HG03135 (cell line): ENCODE measurements at regions not wholly inside any gene's neighbourhood (a gene's known extent, or its start where the extent isn't known, plus 50 kb on each side); places are given as distances from the start of the nearest gene placed in this dataset.
"Not testable (repeated sequence)": the region's sequence is repeated elsewhere in the genome, so short reads cannot be mapped to it uniquely, and the experiment has no call there.

ENCODE experiments used
- ATAC-seq: cut with Tn5 transposase; IDR thresholded peaks from one replicate; pipeline ENCODE4 v1.9.1; 2021; ENCODE audit warnings: mild to moderate bottlenecking, moderate library complexity; ENCODE audit not compliant: unreplicated experiment

GRCh38 chrX:120753413-120754251, 122.0 kb downstream of the CT47B1 start:
- no peak for ATAC-seq

- no peak for ATAC-seq
Observed at GRCh38 chrX:120752431-120753082, 122.7 kb upstream of the C1GALT1C1 start.

DNA sequence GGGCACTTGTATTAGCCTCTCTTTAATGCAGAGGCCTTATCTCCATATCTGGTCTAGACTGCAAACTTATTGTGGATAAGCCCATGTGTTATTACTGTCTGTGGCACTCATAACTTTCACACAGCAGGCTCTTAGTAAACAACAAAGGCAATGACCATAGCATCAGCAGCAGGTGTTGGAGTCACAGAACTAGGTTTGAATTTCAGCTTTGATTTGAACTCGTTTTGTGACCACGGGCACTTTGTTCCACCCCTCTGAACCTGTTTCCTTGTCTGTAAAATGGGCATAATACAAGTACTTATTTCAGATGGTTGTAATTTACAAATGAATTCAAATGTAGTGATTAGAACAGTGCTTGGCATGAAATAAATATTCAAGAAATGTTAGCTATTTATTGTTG, 121.8 kb upstream of the C1GALT1C1 start:
- no peak for ATAC-seq

GRCh38 chrX:120750381-120750780, 120.5 kb upstream of the C1GALT1C1 start:
- no peak for ATAC-seq

GRCh38 chrX:120749141-120749846, 119.4 kb upstream of the C1GALT1C1 start:
- peak; percentile 58 for ATAC-seq

GRCh38 chrX:120746153-120746552, 116.3 kb upstream of the C1GALT1C1 start:
- no peak for ATAC-seq

DNA sequence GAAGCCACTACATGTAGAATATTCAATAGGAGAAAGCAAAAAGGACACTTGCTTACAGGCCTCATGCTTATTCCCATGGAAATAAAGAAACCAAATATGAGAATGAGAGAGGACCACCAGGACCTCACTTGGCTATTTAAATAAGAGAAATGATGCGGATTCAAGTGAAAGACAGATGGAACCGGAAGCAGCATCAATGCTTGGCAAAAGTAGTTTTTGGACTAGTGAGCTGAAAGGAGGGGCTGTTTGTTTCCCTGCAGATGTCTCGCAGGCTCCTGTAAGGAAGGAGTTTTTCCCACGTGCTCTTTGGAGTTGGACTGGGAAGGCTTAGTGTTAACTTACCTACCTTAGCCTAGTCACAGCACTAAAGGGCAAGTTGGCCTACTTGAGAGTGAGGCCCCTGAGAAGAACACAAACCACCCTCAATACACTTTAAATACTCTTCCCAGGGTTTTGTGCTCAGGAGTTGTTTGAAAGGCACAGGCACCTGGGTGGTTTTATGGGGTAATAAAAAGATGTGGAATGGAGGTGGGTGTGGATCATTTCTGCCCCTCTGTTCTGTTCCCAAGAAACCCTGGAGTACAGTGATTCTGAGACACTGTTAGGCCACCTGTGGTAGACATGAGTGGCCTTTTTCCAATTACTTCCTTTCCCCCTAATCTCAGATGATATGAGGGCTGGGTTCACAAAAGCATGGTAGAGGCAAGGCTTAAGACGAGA, 113.3 kb upstream of the C1GALT1C1 start:
- no peak for ATAC-seq

GRCh38 chrX:120741452-120741851, 111.6 kb upstream of the C1GALT1C1 start:
- ATAC-seq = no peak

DNA sequence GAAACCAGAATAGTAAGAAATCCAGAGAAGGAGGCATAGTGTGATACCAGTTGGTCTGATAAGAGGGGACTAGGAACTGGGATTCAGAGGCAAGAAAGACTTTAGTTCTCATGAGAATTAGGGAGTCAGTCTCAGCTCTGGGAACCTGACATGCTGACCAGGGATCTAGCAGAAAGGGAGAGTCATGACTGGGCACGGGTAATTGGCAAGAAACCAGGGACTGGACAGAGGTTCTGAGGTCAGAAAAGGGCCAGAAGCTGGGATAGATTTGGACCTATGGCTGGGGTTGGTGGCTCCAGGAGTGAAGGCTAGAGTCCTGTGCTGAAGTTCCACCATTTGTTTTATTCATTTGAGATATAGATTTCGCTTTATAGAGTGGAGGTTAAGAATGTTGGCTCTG, 110.2 kb upstream of the C1GALT1C1 start:
- ATAC-seq = no peak

DNA sequence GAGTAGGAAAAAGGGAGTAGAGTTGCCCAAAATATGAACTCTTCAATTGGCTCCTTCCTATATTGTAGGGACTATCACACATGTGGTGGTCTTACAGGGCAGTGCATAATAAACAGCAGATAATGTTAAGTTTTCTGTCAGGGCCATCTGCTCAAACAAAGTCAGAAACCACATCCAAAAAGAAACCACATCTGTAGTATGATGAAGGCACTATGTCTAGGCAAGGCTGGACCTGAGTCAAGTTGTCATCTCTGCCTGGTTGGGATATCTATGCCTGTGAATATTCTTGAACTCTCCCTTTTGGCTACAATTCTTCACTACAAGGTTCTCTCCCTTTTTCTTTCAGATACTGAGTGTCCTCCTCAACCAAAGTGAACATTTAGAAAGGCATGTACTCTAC, 109.4 kb upstream of the C1GALT1C1 start:
- no peak for ATAC-seq

- no peak for ATAC-seq
Observed at GRCh38 chrX:120736989-120737388, 107.1 kb upstream of the C1GALT1C1 start.

GRCh38 chrX:120735966-120736365, 106.1 kb upstream of the C1GALT1C1 start:
- ATAC-seq = no peak

- no peak for ATAC-seq
Observed at GRCh38 chrX:120732879-120733278, 103.0 kb upstream of the C1GALT1C1 start.

GRCh38 chrX:120732461-120732860, 102.6 kb upstream of the C1GALT1C1 start:
- no peak for ATAC-seq

DNA sequence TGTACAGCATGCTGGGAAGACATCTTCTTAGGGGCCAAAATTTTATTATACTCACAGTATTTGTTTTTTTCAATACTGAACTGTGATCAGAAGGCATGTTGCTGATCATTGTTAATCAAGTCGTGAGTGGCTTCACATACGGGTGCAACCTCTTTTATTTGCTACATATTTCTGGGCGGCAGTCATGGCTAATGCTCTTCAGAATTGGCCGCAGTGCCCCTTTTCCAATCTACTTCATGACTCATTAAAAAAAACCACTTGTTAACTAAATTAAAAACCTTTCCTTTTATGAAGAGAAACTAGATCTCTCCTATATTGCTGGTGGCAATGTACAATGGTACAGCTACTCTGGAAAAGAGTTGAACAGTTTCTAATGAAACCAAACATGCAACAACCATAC, 101.5 kb upstream of the C1GALT1C1 start:
- no peak for ATAC-seq

- ATAC-seq = not testable (repeated sequence)
Observed at GRCh38 chrX:120729506-120730255, 99.8 kb upstream of the C1GALT1C1 start.

DNA sequence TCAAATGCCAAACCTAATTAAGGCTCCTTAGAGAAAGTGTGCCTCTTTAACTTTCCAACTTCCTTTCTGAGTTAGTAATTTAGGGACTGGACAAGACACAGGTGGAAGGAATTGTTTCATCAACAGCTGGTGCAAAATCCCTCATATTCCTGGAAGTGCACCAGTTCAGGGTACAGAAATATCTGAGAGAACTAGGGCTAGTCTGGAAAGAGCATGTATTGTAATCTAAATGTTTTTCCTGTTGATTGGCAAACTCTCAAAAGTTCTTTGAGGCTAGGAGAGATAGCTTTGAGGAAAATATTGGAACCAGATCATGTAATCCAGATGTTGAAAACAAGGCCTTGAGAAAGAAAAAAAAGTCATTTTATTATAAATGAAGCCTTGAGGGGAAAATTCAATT, 98.1 kb upstream of the C1GALT1C1 start:
- ATAC-seq = no peak

DNA sequence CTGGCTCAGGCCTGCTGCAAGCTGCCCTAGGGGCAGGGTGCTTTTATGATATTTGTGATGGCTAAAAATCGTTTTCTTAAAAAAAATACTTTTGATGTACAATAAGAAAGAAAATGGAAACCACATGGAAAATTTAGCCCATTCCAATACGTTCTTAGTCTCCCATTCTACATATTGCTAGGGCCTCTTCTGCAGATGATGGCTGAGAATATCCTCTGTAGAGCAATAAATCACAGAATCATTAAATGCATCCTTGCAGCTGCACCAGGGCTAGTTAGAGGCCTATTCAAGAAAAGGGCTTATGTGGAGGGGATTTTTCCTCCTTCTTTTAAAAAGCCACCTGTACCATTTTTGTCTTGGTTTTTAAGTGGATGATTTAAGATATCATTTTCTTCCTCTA, 97.6 kb upstream of the C1GALT1C1 start:
- no peak for ATAC-seq

DNA sequence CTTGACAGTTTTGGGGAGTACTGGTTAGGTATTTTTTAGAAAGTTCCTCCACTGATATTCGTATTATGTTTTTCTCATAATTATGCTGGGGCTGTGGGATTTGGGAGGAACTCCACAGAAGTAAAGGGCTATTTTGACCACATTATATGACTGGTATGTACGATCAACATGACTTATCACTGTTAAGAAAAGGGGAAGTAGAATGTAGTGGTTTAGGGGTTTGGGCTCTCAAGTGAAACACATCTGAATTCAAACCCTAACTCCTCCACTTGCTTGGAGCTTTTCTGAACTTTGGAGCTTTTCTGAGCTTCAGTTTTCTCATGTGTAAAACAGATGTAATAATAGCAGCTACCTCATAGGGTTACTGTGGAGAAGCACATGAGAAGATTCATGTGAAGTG, 96.4 kb upstream of the C1GALT1C1 start:
- ATAC-seq = peak; percentile 96

DNA sequence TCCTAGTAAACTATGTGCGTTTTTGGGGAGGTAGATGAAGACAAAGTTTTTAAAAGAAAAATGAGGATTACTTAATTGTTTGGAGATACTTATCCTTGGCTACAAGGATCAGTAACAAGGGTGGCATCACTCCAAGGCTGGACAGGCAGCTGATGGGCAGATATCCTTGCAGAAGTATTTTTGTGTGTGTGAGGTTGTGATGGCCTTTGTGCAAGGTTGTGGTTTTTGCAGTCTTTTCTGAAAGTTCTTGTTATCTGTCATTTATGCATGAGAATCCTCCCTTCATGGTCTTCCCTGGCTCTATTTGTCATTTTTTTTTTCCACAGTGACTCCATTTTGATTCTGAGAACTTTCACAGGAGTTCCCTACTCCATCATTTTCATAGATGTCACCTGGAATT, 96.0 kb upstream of the C1GALT1C1 start:
- ATAC-seq = no peak
